ENCODE measurements at regions not wholly inside any gene's neighbourhood (a gene's known extent, or its start where the extent isn't known, plus 50 kb on each side); places are given as distances from the start of the nearest gene placed in this dataset.

GRCh38 chr2:240323601-240324291 lies 111.7 kb upstream of the GPC1 start:
- DNase-seq (ENCODE audit: low spot score): no peak

GRCh38 chr2:240324312-240325015 lies 111.0 kb upstream of the GPC1 start:
- no peak for DNase-seq (ENCODE audit: low spot score)

- DNase-seq (ENCODE audit: low spot score): no peak
Measured at GRCh38 chr2:240325016-240326007, 110.2 kb upstream of the GPC1 start.

GRCh38 chr2:240326246-240326645 lies 109.2 kb upstream of the GPC1 start:
- DNase-seq (ENCODE audit: low spot score): no peak

GRCh38 chr2:240326886-240327285 lies 108.6 kb upstream of the GPC1 start:
- DNase-seq (ENCODE audit: low spot score): no peak

- DNase-seq (ENCODE audit: low spot score): no peak
Measured at GRCh38 chr2:240327566-240327965, 107.9 kb upstream of the GPC1 start.

- no peak for DNase-seq (ENCODE audit: low spot score)
Measured at GRCh38 chr2:240328526-240328925, 106.9 kb upstream of the GPC1 start.

- no peak for DNase-seq (ENCODE audit: low spot score)
Measured at GRCh38 chr2:240329116-240329665, 106.3 kb upstream of the GPC1 start.

GRCh38 chr2:240329778-240330177 lies 105.7 kb upstream of the GPC1 start:
- no peak for DNase-seq (ENCODE audit: low spot score)

- DNase-seq (ENCODE audit: low spot score): no peak
Measured at GRCh38 chr2:240333985-240334384, 101.5 kb upstream of the GPC1 start.

- no peak for DNase-seq (ENCODE audit: low spot score)
Measured at GRCh38 chr2:240335061-240335460, 100.4 kb upstream of the GPC1 start.

- no peak for DNase-seq (ENCODE audit: low spot score)
Measured at GRCh38 chr2:240336820-240337427, 98.5 kb upstream of the GPC1 start.

- DNase-seq (ENCODE audit: low spot score): no peak
Measured at GRCh38 chr2:240338274-240338673, 97.2 kb upstream of the GPC1 start.

- DNase-seq (ENCODE audit: low spot score): no peak
Measured at GRCh38 chr2:240339411-240340360, 95.8 kb upstream of the GPC1 start.

GRCh38 chr2:240340361-240340761 lies 95.1 kb upstream of the GPC1 start:
- no peak for DNase-seq (ENCODE audit: low spot score)

GRCh38 chr2:240341064-240341463 lies 94.4 kb upstream of the GPC1 start:
- no peak for DNase-seq (ENCODE audit: low spot score)

- no peak for DNase-seq (ENCODE audit: low spot score)
Measured at GRCh38 chr2:240343548-240343947, 91.9 kb upstream of the GPC1 start.

- DNase-seq (ENCODE audit: low spot score): no peak
Measured at GRCh38 chr2:240344904-240345303, 90.6 kb upstream of the GPC1 start.

- DNase-seq (ENCODE audit: low spot score): no peak
Measured at GRCh38 chr2:240346015-240346752, 89.3 kb upstream of the GPC1 start.
